Left ventricle myocardium inferior (tissue), 1 donor: ENCODE measurements at regions not wholly inside any gene's neighbourhood (a gene's known extent, or its start where the extent isn't known, plus 50 kb on each side); places are given as distances from the start of the nearest gene placed in this dataset.

Source experiments
- DNase-seq: peaks from one replicate; pipeline ENCODE4 v3.0.0-alpha.2; 2020
- H3K27ac ChIP-seq: fragments of 200-600 bp; replicated peaks from 2 replicates; pipeline ENCODE4 v1.8.0; 2021
- H3K27me3 ChIP-seq: fragments of 200-600 bp; 2 replicates; pipeline ENCODE4 v1.8.0; 2021; ENCODE audit warnings: low read depth
- H3K36me3 ChIP-seq: fragments of 200-600 bp; 2 replicates; pipeline ENCODE4 v1.8.0; 2021
- H3K4me1 ChIP-seq: fragments of 200-600 bp; 2 replicates; pipeline ENCODE4 v1.8.0; 2021
- H3K4me3 ChIP-seq: fragments of 200-600 bp; 2 replicates; pipeline ENCODE4 v1.8.0; 2021; ENCODE audit warnings: mild to moderate bottlenecking, moderate library complexity
- H3K9me3 ChIP-seq: fragments of 200-600 bp; replicated peaks from 2 replicates; pipeline ENCODE4 v1.8.0; 2021
- CTCF ChIP-seq: fragments of 200-600 bp; IDR thresholded peaks from 2 replicates; pipeline ENCODE4 v1.8.0; 2021; ENCODE audit warnings: antibody characterized with exemption, mild to moderate bottlenecking, borderline replicate concordance
- intact Hi-C: fragments of 100-400 bp; cut with micrococcal nuclease; formaldehyde crosslinking; loops from one replicate; pipeline ENCODE4 v1.11.0; 2022
- donor health status: DM: no; HTN: yes; CAD: no; lungs with severe emphysema.

- H3K36me3 ChIP-seq = no peaks in the 10 kb centered on the region
- intact Hi-C loops = no loop called here
- H3K4me3 ChIP-seq = no peak overlapping the region
- H3K27me3 ChIP-seq = no peaks in the 10 kb centered on the region
- H3K9me3 ChIP-seq = peaks cover 7% of the 10 kb centered on the region
- no peak for DNase-seq
- H3K27ac ChIP-seq = no peak overlapping the region
- peaks cover 10% of the 10 kb centered on the region for H3K4me1 ChIP-seq
- no peak for TF ChIP-seq CTCF
Measured at GRCh38 chr16:55964923-55965475, 89.8 kb upstream of the CES5A start.

GRCh38 chr16:55955845-55956244, 80.7 kb upstream of the CES5A start:
- peaks cover 11% of the 10 kb centered on the region for H3K9me3 ChIP-seq
- peaks cover 16% of the 10 kb centered on the region for H3K4me1 ChIP-seq
- H3K36me3 ChIP-seq = no peaks in the 10 kb centered on the region
- peak overlapping the region; percentile 80 for H3K27ac ChIP-seq
- peak; percentile 83 for DNase-seq
- intact Hi-C loops = no loop called here
- H3K27me3 ChIP-seq = no peaks in the 10 kb centered on the region
- H3K4me3 ChIP-seq = no peak overlapping the region
- no peak for TF ChIP-seq CTCF

- DNase-seq = no peak
- H3K4me3 ChIP-seq = no peak overlapping the region
- H3K4me1 ChIP-seq = peaks cover 16% of the 10 kb centered on the region
- peaks cover 11% of the 10 kb centered on the region for H3K9me3 ChIP-seq
- H3K36me3 ChIP-seq = no peaks in the 10 kb centered on the region
- intact Hi-C loops = no loop called here
- no peaks in the 10 kb centered on the region for H3K27me3 ChIP-seq
- TF ChIP-seq CTCF = no peak
- peak overlapping the region; percentile 80 for H3K27ac ChIP-seq
Measured at GRCh38 chr16:55955424-55955823, 80.3 kb upstream of the CES5A start.

GRCh38 chr16:55954906-55955305, 79.7 kb upstream of the CES5A start:
- TF ChIP-seq CTCF = no peak
- H3K4me3 ChIP-seq = no peak overlapping the region
- intact Hi-C loops = no loop called here
- no peak for DNase-seq
- peaks cover 16% of the 10 kb centered on the region for H3K4me1 ChIP-seq
- peak overlapping the region; percentile 80 for H3K27ac ChIP-seq
- H3K9me3 ChIP-seq = peaks cover 9% of the 10 kb centered on the region
- no peaks in the 10 kb centered on the region for H3K36me3 ChIP-seq
- no peaks in the 10 kb centered on the region for H3K27me3 ChIP-seq

- no peak overlapping the region for H3K27ac ChIP-seq
- H3K9me3 ChIP-seq = peaks cover 5% of the 10 kb centered on the region
- DNase-seq = no peak
- H3K4me1 ChIP-seq = peaks cover 2% of the 10 kb centered on the region
- H3K27me3 ChIP-seq = no peaks in the 10 kb centered on the region
- H3K4me3 ChIP-seq = no peak overlapping the region
- no peaks in the 10 kb centered on the region for H3K36me3 ChIP-seq
- TF ChIP-seq CTCF = no peak
- intact Hi-C loops = loop anchor here (10.0 kb wide), 1 partner anchor 255 kb away; no protein-coding TSS in a partner anchor
Measured at GRCh38 chr16:55949518-55949917, 74.3 kb upstream of the CES5A start.
